CD4-positive, alpha-beta T cell treated with Interferon gamma for 1 hour (primary cell): ENCODE measurements at regions not wholly inside any gene's neighbourhood (a gene's known extent, or its start where the extent isn't known, plus 50 kb on each side); places are given as distances from the start of the nearest gene placed in this dataset.
"Not testable (repeated sequence)": the region's sequence is repeated elsewhere in the genome, so short reads cannot be mapped to it uniquely, and the experiment has no call there.

Experiments used
- DNase-seq: peaks from one replicate; pipeline ENCODE4 v3.0.0-alpha.2; 2020

- DNase-seq, result no peak
These were observed 356.1 kb downstream of the DAD1 start for GRCh38 chr14:22232933-22233332.

GRCh38 chr14:22232486-22232885 lies 356.5 kb downstream of the DAD1 start:
- DNase-seq, result no peak

GRCh38 chr14:22231018-22231417 lies 358.0 kb downstream of the DAD1 start:
- peak; percentile 32 for DNase-seq

- no peak for DNase-seq
These were observed 358.5 kb downstream of the DAD1 start for GRCh38 chr14:22230517-22230916.

GRCh38 chr14:22227084-22227483 lies 361.9 kb downstream of the DAD1 start:
- DNase-seq, result no peak

- peak; percentile 25 for DNase-seq
These were observed 362.6 kb downstream of the DAD1 start for GRCh38 chr14:22226381-22226780.

GRCh38 chr14:22225516-22226140 lies 363.4 kb downstream of the DAD1 start:
- no peak for DNase-seq

GRCh38 chr14:22221508-22221907 lies 367.5 kb downstream of the DAD1 start:
- no peak for DNase-seq

GRCh38 chr14:22220427-22220826 lies 368.6 kb downstream of the DAD1 start:
- DNase-seq, result no peak

GRCh38 chr14:22218728-22219127 lies 370.3 kb downstream of the DAD1 start:
- DNase-seq, result no peak

- no peak for DNase-seq
These were observed 375.9 kb downstream of the DAD1 start for GRCh38 chr14:22213120-22213519.

GRCh38 chr14:22210906-22211305 lies 378.1 kb downstream of the DAD1 start:
- DNase-seq, result no peak

GRCh38 chr14:22210026-22210425 lies 379.0 kb downstream of the DAD1 start:
- DNase-seq, result no peak

- DNase-seq, result no peak
These were observed 386.0 kb downstream of the DAD1 start for GRCh38 chr14:22203036-22203435.

GRCh38 chr14:22202313-22202712 lies 386.7 kb downstream of the DAD1 start:
- no peak for DNase-seq

GRCh38 chr14:22200977-22201605 lies 387.9 kb downstream of the DAD1 start:
- no peak for DNase-seq

- not testable (repeated sequence) for DNase-seq
These were observed 388.9 kb downstream of the DAD1 start for GRCh38 chr14:22200131-22200530.

- no peak for DNase-seq
These were observed 394.4 kb downstream of the DAD1 start for GRCh38 chr14:22194664-22195063.

- DNase-seq, result no peak
These were observed 398.4 kb downstream of the DAD1 start for GRCh38 chr14:22190411-22191191.

- no peak for DNase-seq
These were observed 399.1 kb downstream of the DAD1 start for GRCh38 chr14:22189881-22190280.

GRCh38 chr14:22188318-22188717 lies 400.7 kb downstream of the DAD1 start:
- DNase-seq, result no peak

GRCh38 chr14:22185789-22186188 lies 403.2 kb downstream of the DAD1 start:
- DNase-seq, result no peak

GRCh38 chr14:22185191-22185590 lies 403.8 kb downstream of the DAD1 start:
- DNase-seq, result no peak

- DNase-seq, result no peak
These were observed 404.2 kb downstream of the DAD1 start for GRCh38 chr14:22184830-22185168.
